Left kidney (tissue), 1 donor: ENCODE measurements at regions not wholly inside any gene's neighbourhood (a gene's known extent, or its start where the extent isn't known, plus 50 kb on each side); places are given as distances from the start of the nearest gene placed in this dataset.
"Not testable (repeated sequence)": the region's sequence is repeated elsewhere in the genome, so short reads cannot be mapped to it uniquely, and the experiment has no call there.

Experiments used
- DNase-seq: peaks from one replicate; pipeline ENCODE4 v3.0.0-alpha.2; 2013

DNA sequence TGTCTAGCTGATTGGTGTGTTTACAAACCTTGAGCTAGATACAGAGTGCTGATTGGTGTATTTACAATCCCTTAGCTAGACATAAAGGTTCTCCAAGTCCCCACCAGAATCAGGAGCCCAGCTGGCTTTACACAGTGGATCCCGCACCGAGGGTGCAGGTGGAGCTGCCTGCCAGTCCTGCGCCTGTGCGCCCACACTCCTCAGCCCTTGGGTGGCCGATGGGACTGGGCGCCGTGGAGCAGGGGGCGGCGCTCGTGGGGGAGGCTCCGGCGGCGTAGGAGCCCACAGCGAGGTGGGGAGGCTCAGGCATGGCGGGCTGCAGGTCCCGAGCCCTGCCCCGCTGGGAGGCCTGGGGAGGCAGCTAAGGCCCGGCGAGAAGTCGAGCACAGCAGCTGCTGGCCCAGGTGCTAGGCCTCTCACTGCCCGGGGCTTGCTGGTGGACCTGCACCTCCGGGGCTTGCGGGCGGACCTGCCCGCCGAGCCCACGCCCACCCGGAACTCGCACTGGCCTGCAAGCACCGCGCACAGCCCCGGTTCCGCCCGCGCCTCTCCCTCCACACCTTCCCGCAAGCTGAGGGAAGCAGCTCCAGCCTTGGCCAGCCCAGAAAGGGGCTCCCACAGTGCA lies 51.0 kb upstream of the CDYL start:
- DNase-seq, result not testable (repeated sequence)

DNA sequence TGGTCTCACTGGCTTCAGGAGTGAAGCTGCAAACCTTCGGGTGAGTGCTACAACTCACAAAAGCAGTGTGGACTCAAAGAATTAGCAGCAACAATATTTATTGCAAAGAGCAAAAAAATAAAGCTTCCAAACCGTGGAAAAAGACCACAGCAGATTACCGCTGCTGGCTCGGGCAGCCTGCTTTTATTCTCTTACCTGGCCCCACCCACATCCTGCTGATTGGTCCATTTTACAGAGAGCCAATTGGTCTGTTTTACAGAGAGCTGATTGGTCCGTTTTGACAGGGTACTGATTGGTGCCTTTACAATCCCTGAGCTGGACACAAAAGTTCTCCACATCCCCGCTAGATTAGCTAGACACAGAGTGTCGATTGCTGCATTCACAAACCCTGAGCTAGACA lies 51.5 kb upstream of the CDYL start:
- not testable (repeated sequence) for DNase-seq

DNA sequence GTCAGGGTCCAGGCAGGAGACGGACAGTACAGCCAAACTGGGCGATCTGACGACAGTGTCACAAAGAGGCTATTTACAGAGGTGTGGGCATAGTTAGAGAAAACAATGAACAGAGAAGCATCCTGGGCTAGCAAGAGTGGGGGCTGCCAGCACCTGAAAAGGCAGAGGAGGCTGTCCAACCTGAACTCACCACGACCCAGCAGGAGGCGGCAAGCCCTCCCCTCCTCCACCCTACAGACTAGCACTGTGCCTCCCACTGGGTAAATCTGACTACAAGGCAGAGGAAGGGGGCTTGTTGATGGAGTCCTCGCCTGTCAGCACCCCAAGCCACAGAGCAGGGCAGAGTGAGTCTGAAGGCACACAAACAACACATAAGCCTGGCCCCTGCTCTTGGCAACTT lies 52.8 kb upstream of the CDYL start:
- DNase-seq, result no peak

DNA sequence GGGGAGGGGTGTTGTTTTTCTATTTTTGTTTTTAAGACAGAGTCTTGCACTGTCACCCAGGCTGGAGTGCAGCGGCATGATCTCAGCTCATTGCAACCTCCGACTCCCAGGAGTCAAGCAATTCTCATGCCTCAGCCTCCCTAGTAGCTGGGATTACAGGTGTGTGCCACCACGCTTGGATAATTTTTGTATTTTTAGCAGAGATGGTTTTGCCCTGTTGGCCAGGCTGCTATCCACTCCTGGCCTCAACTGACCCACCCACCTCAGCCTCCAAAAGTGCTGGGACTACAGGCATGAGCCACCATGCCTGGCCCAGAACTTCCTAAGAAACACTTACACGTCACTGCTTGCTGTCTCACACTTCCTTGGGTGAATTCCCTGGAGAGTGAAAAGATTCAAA lies 54.8 kb upstream of the CDYL start:
- DNase-seq, result not testable (repeated sequence)

DNA sequence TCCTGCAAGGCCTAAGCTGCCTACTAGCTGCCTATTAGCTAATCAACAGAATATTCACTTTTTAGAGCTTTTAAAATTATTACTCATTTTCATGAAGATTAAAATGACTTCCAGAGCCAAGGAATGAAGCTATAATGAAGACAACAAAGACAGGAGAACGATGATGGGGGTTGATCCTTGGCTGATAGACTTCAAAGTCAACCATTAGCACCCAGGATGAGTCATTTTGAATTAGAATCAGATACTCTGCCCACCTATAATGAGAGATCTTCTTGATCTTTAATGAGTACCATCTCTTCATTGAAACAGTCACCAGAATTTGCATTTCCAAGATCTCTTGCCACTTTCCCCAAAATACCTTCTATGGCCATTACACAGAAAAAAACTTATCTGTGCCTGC lies 56.7 kb upstream of the CDYL start:
- no peak for DNase-seq

DNA sequence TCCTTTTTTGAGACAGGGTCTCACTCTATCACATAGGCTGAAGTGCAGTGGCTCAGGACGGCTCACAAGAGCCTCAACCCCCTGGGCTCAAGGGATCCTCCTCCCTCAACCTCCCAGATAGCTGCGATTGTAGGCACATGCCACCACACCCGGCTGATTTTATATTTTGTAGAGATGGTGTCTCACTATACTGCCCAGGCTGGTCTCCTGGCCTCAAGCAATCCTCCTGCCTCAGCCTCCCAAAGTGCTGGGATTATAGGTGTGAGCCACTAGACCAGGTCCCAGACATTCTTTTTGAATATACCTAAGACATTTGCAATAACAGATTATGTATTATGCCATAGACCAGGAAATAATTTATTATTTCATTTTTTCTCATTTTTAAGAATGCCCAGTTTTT lies 58.3 kb upstream of the CDYL start:
- no peak for DNase-seq

DNA sequence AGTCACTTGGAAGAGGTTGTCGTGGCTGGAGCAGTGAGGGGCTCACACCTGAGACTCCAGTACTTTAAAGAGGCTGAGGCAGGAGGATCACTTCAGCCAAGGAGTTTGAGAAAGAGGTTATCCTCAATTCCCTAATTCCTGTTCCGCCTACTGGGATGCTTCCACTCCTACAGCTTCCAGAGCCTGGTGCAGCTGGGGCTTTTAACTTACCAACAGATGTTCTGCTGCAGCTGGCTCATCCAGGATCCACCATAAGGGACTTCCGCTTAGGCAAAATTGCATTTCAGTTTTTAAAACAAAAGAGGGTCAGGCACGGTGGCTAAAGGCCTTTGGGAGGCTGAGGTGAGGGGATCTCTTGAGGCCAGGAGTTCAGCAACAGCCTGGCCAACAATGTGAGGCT lies 59.1 kb upstream of the CDYL start:
- no peak for DNase-seq

DNA sequence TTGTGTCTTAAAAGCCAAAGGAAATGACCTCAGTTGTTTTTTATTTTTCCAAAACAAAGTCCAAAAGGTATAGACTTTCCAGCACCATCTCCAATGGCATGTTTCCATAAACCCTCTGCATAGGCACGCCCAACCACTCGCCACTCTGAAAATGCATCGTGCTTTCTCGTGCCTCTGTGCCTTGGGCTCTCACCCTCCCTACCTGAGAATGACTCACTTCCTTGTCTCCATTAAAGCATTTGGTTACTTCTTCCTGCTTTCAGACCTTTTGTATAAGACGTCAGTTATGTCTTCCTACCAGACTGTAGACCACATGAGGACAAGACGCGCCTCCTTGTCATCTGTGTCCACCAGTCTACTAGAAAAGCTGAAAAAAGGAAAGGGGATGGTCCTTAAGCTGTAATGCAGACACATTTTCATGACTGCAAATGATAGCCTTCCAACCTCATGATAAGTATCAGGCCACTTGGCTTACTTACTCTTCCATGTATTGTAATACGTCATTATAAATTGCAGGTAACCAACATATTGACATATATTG lies 61.2 kb upstream of the CDYL start:
- DNase-seq, result no peak

DNA sequence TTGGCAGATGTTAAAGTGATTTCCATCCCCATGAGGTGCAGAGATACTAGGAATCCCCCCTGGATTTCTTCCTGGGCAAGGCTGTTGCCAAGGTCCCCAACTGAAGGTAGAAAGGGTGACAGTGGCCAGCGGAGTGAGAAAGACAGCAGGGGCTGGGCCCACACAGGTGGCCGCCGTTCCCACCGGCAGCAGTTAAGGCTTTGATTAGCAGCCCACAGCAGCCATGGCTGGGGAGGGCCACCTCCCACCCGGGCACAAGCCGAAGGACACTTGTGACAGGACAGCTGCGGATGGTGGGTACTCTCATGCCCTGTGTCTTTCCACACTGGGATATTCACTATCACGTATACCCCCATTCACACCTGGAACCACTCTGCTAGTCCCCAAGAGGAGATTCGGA lies 63.9 kb upstream of the CDYL start:
- no peak for DNase-seq

DNA sequence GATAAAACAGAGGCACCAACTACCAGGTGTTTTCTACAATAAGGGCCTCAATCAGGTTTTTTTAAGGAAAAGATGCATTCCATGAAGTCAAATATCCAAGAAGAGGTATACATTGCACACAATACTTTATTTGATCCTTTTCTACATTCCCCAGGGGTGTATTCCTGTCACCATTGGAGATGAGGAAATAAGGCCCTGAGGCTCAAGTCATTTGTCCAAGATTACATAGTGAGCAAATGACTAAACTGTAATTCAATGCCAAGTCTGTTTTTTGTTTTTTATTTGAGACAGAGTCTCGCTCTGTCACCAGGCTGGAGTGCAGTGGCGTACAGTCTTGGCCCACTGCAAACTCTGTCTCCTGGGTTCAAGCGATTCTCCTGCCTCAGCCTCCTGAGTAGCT lies 69.2 kb upstream of the CDYL start:
- no peak for DNase-seq

DNA sequence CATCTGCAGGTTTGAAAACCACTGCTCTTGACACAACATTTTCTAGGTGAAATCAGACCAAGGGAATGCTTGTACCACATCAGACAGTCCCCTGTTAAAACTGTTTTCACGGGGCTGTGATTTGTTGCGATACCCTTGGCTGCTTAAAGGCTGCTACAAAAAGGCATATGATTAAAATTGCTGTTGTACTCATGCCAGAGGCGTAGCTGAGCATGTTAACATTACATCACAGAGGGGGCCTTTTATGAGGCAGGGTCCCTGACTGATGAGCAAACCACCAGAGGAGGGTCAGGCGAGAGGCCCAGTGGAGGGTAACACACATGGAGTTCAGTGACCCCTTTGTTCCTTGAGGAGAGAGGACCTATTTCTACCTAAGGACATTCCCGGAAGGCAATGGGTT lies 70.4 kb upstream of the CDYL start:
- no peak for DNase-seq

DNA sequence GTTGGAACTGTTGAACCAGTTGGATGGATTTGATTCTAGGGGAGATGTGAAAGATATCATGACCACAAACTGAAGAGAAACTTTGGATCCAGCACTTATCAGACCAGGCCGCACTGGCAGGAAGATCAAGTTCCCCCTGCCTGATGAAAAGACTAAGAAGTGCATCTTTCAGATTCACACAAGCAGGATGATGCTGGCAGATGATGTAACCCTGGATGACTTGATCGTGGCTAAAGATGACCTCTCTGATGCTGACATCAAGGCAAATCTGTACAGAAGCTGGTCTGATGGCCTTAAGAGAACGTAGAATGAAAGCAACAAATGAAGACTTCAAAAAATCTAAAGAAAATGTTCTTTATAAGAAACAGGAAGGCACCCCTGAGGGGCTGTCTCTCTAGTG lies 72.8 kb upstream of the CDYL start:
- DNase-seq, result no peak

DNA sequence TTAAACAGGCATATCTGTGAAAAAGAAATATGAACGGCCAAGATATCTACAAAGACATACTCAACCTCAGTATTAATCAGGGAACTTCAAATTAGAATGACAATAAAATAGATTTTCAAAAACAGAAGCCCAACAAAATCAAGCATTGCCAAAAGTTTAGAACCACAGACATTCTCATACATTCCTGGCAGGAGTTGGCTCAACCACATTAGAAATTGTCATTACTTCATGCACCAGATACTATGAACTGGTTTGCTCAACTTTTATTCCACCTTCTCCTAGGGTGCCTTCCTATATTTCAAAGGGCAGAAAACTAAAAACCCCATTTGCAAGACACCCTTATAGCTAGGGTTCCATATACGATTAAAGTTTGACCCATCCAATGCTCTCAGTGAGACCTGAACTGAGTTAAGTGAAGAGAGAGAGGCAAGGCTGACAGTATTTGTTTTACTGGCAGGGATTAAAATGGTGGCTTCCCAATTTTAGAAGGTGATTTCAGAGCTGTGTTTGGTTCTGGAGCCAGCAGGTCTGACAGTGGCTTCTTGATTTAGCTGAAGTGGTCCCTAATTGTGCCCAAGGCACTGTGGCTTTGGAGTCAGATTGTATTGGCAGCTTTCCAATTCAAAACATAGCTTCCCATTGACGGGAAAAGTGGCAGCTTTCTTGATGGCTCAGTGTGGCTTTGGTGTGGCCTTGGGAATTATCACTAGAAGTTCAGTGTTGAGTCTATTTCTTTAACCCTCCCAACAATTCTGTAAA lies 77.1 kb upstream of the CDYL start:
- no peak for DNase-seq

DNA sequence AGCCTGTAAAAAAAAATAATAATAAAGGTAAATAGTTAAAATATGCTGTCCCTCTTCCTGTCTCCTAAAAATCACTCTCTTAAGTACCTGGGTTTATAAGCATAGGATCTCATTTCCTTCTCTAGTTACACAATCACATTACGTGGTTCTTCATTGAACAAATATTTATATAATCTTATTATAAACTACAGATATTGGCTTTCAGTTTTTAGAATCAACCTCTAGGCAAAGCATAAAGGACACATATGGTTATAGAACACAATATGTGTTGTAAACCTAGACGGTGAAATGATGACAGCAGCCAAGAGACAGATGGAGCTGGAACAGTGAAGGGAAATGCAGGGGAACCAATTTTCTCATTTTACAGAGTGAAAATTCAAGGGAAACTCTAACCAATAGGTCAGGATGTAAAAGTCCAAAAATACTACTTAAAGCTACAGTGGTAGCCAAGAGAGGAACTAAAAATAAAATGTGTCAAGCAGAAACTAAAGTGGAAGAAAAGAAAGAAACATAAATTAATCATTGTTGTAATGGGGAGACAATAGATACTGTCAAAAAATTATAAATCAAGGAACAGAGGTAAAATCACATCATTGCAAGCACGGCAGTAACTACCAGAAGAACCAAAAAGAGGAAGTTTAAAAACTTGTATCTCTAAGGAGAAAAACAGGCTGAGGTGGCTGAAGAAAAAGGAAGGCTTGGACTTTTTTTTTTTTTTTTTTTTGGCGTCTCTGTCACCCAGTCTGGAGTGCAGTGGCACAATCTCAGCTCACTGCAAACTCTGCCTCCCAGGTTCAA lies 82.8 kb upstream of the CDYL start:
- no peak for DNase-seq

DNA sequence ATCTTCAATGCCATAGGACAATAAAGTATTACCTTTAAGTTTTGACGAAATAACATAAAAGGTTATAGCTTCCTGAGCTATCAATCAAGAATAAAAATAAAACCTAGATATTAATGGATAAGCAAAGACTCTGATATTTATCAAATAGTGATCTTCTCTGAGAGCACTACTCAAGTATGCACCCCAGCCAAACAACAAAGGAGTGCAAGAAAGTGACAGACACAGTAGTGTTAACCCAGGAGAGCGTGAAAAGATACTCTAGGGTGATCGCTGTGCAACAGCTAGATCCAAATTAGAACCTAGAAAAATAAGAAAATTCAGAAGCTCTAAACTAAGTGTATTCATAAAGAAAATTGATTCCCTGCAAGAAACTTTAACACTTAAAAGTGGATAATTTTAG lies 83.5 kb upstream of the CDYL start:
- DNase-seq, result no peak

DNA sequence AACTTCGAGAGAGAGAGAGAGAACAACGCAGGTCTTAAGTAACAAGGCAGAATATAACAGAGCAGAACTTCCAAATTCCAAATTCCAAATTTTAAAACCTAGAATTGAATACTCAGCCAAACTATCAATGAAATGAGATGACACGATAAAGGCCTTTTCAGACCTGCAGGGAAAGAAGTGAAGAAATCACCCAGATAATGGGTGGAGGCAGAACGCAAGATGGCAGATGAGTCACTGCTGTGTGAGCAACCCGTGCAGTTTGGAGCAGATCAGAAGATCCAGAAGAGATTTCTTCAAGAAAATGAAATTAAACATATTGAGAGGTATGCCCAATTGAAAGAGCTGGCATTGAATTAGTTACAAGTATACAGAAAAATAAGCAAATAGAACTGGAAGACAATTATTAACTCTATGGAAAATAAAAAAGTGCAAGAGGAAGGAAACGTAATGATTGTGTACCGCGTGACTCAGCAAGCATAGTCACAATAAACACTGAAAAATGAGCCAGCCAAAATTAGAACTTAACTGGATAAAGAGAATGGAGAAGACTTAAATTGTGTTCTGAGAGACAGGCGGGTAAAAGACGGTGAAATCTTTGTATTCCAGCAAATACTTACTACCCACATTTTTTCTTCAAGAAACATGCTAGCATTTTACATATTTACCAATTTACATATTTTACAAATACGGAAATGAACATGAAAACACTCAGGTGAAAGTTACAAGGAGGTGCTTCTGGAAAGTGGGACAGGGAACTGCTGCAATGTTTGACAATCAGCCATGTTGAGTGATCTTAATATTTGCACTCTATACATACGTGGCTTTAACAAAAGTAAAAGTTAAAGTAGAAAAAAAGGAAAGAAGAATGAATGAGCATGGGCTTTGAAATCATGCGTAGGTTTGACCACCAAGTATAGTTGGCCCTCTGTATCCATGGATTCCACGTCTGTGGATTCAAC lies 87.9 kb upstream of the CDYL start:
- no peak for DNase-seq

DNA sequence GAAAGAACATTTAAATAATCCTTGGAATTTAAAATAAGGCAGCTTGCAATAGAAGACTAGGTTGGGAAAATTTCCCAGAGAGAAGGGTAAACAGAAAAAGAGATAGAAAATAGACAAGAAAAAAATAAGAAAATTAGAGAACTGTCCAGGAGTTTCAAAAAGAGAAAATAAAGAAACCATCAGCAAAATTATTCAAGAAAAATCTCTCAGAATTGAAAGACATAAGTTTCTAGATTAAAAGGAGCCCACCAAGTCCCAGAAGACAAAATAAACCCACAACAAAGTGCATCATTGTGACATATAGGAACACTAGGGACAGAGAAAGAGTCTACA lies 88.6 kb upstream of the CDYL start:
- DNase-seq, result no peak

DNA sequence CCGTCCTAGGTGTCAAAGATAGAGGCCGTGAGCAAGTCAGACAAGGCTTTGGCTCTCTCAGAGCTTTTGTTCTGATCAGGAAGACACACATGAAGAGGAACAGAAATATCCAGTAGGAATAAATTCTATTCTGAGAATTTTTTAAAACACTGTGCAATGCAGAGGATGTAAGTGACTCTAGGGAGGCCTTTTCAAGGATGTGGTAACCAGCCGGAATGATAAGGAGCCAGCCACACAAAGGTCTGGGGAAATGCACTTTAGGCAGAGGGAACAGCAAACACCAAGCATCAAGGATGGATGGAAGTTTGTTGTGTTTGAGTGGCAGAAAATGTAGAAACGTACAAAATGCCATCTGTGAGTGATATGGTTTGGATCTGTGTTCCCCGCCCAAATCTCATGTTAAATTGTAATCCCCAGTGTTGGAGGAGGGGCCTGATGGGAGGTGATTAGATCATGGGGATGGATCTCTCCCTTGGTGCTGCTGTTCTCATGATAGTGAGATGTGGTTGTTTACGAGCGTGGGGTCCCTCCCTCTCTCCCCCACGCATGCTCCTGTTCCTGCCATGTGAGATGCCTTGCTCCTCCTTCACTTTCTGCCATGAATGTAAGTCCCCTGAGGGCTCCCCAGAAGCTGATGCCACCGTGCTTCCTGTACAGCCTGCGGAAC lies 93.6 kb upstream of the CDYL start:
- no peak for DNase-seq

DNA sequence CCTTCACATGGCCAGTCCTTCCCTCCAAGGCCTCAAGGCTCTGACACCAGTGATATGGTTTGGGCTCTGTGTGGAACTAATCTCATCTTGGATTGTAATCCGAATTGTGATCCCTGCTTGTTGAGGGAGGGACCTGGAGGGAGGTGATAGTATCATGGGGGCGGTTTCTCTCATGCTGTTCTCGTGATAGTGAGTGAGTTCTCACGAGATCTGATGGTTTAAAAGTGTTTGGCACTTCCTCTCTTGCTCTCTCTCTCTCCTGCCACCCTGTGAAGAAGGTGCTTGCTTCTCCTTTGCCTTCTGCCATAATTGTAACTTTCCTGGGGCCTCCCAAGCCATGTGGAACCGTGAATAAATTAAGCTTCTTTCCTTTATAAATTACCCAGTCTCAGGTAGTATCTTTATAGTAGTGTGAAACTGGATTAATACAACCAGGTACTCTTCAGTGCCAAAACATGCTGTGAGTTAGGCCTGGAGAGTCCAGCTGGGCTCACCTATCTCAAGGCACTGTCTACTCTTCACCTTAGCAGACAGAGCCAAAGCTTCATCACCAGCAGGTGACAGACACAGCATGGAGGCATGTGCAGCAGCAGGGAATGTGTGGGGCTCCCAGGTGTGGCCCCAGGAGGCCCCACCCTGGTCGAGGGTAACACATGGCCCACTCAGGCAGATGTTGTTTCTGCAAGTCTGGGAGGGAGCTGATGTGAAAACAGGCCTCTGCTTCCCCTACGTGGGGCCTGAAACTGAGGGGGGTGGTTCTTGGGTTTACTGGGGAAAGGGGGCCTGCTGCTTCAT lies 97.5 kb upstream of the CDYL start:
- no peak for DNase-seq

DNA sequence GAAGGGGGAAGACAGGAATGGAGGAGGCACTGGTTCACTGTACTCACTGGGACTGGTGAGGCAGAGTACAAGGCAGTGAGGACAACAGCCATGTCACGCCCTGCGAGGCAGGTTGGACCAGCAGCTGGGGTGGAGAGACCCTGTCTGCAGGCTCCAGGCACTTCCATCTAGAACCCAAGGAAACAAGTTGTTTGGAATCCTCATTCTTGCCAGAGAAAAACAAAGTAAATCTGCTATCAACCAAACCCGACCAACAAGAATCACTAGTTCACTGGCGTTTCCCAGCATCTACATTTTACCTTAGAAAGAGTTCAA lies 98.5 kb upstream of the CDYL start:
- DNase-seq, result no peak
